NB4 (cell line): ENCODE measurements at regions not wholly inside any gene's neighbourhood (a gene's known extent, or its start where the extent isn't known, plus 50 kb on each side); places are given as distances from the start of the nearest gene placed in this dataset.

Experiments used
- DNase-seq: peaks from one replicate; pipeline ENCODE4 v3.0.0; 2010; ENCODE audit warnings: low read depth
- H3K4me3 ChIP-seq: one replicate; pipeline ENCODE4 v1.5.1; 2011; ENCODE audit warnings: mild to moderate bottlenecking, low read depth, low read length, moderate library complexity
- MAX ChIP-seq: IDR thresholded peaks from 2 replicates; pipeline ENCODE4 v1.6.1; 2011; ENCODE audit warnings: low read depth, low read length
- MYC ChIP-seq: IDR thresholded peaks from 2 replicates; pipeline ENCODE4 v1.6.1; 2011; ENCODE audit warnings: low read depth, low read length
- POLR2A ChIP-seq: IDR thresholded peaks from 2 replicates; pipeline ENCODE4 v1.6.1; 2011; ENCODE audit warnings: mild to moderate bottlenecking; ENCODE audit not compliant: insufficient read length; ENCODE audit errors: extremely low read depth
- TF ChIP-seq, protein P1 (sequence below): IDR thresholded peaks from one replicate; pipeline ENCODE4 v1.5.1; 2012; ENCODE audit warnings: low read depth, low read length

DNA sequence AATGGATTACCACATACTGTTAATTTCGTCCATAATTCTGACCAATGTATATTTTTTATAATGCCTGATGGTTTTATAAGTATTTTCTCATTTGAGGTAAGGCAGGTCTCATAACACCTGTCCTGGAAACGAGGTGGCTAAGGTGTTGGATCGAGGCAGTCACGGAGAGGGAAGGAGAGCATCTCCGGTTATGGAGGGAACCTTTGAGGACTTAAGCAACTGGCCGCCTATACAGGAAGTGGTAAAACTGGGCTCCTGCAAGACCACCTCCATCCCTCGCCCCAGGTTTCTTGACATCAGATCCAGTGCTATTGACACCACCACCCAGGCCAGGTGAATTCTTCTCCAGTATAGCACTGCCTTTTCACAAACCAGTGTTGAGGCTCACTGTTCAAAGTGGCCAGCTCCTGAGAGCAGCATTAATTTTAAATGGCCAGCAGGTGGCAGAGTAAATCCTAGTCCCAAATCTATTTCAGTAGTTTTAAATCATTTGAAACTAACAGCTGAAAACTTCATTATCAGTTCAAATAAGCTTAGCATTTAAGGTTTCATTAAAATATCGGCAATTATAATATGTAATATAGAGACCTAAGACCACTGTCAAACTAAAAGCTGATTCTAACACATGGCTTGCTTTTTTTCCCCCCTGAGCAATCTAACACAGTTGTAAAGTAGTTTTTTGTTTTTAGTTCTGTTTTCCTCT, 100.8 kb downstream of the PPM1A start:
- no peak for TF ChIP-seq POLR2A
- TF ChIP-seq, protein P1, sequence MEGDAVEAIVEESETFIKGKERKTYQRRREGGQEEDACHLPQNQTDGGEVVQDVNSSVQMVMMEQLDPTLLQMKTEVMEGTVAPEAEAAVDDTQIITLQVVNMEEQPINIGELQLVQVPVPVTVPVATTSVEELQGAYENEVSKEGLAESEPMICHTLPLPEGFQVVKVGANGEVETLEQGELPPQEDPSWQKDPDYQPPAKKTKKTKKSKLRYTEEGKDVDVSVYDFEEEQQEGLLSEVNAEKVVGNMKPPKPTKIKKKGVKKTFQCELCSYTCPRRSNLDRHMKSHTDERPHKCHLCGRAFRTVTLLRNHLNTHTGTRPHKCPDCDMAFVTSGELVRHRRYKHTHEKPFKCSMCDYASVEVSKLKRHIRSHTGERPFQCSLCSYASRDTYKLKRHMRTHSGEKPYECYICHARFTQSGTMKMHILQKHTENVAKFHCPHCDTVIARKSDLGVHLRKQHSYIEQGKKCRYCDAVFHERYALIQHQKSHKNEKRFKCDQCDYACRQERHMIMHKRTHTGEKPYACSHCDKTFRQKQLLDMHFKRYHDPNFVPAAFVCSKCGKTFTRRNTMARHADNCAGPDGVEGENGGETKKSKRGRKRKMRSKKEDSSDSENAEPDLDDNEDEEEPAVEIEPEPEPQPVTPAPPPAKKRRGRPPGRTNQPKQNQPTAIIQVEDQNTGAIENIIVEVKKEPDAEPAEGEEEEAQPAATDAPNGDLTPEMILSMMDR, result peak; percentile 38

GRCh38 chr14:60350366-60350720, 101.3 kb downstream of the PPM1A start:
- no peak for DNase-seq
- H3K4me3 ChIP-seq, result no peak overlapping the region
- TF ChIP-seq, protein P1, result no peak
- TF ChIP-seq MAX, result no peak
- TF ChIP-seq MYC, result no peak
- no peak for TF ChIP-seq POLR2A

More for the DNA sequence above, 100.8 kb downstream of the PPM1A start:
- peak; percentile 52 for DNase-seq
- H3K4me3 ChIP-seq, result no peak overlapping the region

GRCh38 chr14:60353420-60353819, 104.4 kb downstream of the PPM1A start:
- no peak for DNase-seq
- no peak overlapping the region for H3K4me3 ChIP-seq
- TF ChIP-seq MYC (no peak), MAX (no peak), POLR2A (no peak)
- TF ChIP-seq, protein P1, result no peak

DNA sequence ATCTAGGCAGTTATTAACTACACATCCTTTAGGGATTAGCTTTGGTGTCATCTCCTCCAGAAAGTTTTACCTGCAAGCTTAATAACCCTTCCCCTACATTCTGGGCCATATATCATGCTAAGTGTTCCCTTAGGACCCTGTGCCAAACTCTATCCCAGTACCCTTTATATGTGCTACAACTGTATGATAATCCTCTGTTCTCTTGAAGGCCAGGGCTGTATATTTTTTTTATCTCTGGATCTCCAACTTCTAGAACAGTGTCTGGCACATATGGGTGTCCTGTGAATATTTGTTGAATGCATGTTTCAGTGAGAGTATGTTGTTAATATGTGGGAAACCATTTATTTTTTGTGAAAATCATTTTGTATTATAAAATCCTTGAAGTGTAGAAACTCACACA, 106.7 kb downstream of the PPM1A start:
- H3K4me3 ChIP-seq, result no peak overlapping the region
- TF ChIP-seq POLR2A (no peak), MAX (no peak), MYC (no peak)
- TF ChIP-seq, protein P1, result no peak
- DNase-seq, result no peak

DNA sequence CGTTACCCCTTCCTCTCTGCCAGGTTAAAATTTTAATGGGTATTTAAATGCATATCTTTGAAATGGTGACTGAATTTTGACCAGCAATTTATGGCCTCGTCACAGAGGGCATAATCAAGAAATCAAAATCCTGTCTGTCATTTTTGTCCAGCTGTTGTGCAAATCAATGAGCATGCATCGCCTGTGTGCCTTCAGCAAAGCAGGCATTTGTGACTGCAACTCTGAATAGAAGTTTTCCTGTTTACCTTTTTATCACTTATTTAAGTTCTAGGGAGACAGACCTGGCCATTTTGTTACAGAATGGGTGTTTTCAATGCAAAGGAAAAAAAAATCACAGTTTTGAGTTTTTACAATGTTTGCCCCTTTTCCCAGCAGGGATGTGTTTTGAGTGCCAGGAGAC, 107.4 kb downstream of the PPM1A start:
- TF ChIP-seq MYC (no peak), POLR2A (no peak), MAX (no peak)
- TF ChIP-seq, protein P1, result no peak
- no peak overlapping the region for H3K4me3 ChIP-seq
- DNase-seq, result no peak
